ENCODE measurements at regions not wholly inside any gene's neighbourhood (a gene's known extent, or its start where the extent isn't known, plus 50 kb on each side); places are given as distances from the start of the nearest gene placed in this dataset.
"Not testable (repeated sequence)": the region's sequence is repeated elsewhere in the genome, so short reads cannot be mapped to it uniquely, and the experiment has no call there.

DNA sequence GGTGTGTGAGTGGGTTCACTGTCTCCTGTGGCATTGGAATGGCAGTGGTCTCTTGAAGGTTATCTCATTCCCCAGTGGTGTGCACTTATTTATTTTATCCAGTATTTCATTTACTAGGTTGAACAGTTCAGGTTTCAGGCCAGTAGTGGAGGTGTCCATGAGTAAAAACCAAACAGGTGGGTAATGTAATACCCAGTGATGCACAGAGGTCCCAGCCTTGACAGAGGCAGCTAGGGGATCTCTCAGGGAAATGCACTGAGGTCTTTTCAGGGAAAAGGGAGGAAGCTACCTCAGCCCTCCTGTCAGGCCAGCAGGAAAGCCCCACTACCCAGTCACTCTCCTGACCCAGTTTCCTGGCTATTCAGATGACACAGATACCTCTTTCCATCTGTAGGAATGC is 403.6 kb downstream of the UTRN start:
- Histone ChIP-seq H3K4me3 (no peak overlapping the region), H3K4me1 (peaks cover 0 to 7% (median 0%) of the 10 kb centered on the region in 4 donors), H3K27me3 (no peaks in the 10 kb centered on the region), H3K9me3 (peaks cover 0 to 22% (median 6%) of the 10 kb centered on the region in 3 donors), H3K27ac (no peak overlapping the region), H3K36me3 (peaks cover 7 to 20% (median 17%) of the 10 kb centered on the region in 3 donors)
- DNase-seq, result no peak
- TF ChIP-seq, protein P1, sequence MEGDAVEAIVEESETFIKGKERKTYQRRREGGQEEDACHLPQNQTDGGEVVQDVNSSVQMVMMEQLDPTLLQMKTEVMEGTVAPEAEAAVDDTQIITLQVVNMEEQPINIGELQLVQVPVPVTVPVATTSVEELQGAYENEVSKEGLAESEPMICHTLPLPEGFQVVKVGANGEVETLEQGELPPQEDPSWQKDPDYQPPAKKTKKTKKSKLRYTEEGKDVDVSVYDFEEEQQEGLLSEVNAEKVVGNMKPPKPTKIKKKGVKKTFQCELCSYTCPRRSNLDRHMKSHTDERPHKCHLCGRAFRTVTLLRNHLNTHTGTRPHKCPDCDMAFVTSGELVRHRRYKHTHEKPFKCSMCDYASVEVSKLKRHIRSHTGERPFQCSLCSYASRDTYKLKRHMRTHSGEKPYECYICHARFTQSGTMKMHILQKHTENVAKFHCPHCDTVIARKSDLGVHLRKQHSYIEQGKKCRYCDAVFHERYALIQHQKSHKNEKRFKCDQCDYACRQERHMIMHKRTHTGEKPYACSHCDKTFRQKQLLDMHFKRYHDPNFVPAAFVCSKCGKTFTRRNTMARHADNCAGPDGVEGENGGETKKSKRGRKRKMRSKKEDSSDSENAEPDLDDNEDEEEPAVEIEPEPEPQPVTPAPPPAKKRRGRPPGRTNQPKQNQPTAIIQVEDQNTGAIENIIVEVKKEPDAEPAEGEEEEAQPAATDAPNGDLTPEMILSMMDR (IDR thresholded peaks at IDR 0.05), result no peak
- intact Hi-C loops (cut with DNase I; ENCODE audit: low total_unique reads), result no loop called here

- intact Hi-C loops (cut with DNase I; ENCODE audit: low total_unique reads), result no loop called here
- H3K27ac ChIP-seq, result no peak overlapping the region
- H3K9me3 ChIP-seq, result peaks cover 0 to 22% (median 6%) of the 10 kb centered on the region in 3 donors
- no peaks in the 10 kb centered on the region for H3K27me3 ChIP-seq
- TF ChIP-seq, protein P1 (IDR thresholded peaks at IDR 0.05), result no peak
- no peak overlapping the region for H3K4me3 ChIP-seq
- no peak for DNase-seq
- H3K36me3 ChIP-seq, result peaks cover 7 to 20% (median 17%) of the 10 kb centered on the region in 3 donors
- no peaks in the 10 kb centered on the region for H3K4me1 ChIP-seq
These were observed 404.4 kb downstream of the UTRN start for GRCh38 chr6:144689503-144690040.

DNA sequence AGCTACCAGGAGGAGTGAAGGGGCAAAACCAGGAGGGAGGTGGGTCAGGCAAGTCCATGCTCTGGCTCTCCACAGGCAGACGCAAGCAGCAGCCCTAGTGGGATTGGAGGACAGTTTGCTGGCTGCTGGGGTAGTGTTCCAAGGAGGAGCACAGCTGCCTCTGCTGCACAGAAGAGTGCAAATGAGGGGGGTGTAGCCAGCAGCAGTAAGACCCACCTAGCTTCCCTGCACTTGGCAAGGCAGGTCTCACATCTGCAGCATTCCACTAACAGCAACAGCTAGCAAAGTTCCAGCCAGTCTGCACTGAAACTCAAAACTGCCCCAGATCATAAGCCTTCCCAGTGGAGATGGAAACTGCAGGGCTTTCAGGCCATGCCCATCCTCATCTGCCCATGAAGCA is 405.0 kb downstream of the UTRN start:
- no peak for DNase-seq
- Histone ChIP-seq H3K4me3 (no peak overlapping the region), H3K27me3 (no peaks in the 10 kb centered on the region), H3K36me3 (peaks cover 7 to 20% (median 17%) of the 10 kb centered on the region in 3 donors), H3K4me1 (no peaks in the 10 kb centered on the region), H3K9me3 (peaks cover 0 to 22% (median 6%) of the 10 kb centered on the region in 3 donors), H3K27ac (no peak overlapping the region)
- TF ChIP-seq, protein P1 (IDR thresholded peaks at IDR 0.05), result no peak
- intact Hi-C loops (cut with DNase I; ENCODE audit: low total_unique reads), result no loop called here

GRCh38 chr6:144690666-144691065 is 405.5 kb downstream of the UTRN start:
- Histone ChIP-seq H3K4me1 (no peaks in the 10 kb centered on the region), H3K9me3 (peaks cover 0 to 22% (median 6%) of the 10 kb centered on the region in 3 donors), H3K27me3 (no peaks in the 10 kb centered on the region), H3K36me3 (peaks cover 7 to 20% (median 17%) of the 10 kb centered on the region in 3 donors), H3K4me3 (no peak overlapping the region), H3K27ac (no peak overlapping the region)
- TF ChIP-seq, protein P1 (IDR thresholded peaks at IDR 0.05), result no peak
- DNase-seq, result no peak
- intact Hi-C loops (cut with DNase I; ENCODE audit: low total_unique reads), result no loop called here

- H3K27me3 ChIP-seq; intact Hi-C loops (cut with DNase I; ENCODE audit: low total_unique reads); DNase-seq; H3K4me3 ChIP-seq; H3K27ac ChIP-seq: not testable (repeated sequence)
- H3K36me3 ChIP-seq, result peaks cover 7 to 20% (median 16%) of the 10 kb centered on the region in 3 donors
- peaks cover 0 to 12% (median 4%) of the 10 kb centered on the region in 4 donors for H3K4me1 ChIP-seq
- peaks cover 0 to 12% (median 6%) of the 10 kb centered on the region in 3 donors for H3K9me3 ChIP-seq
These were observed 406.9 kb downstream of the UTRN start for GRCh38 chr6:144692050-144692449.

DNA sequence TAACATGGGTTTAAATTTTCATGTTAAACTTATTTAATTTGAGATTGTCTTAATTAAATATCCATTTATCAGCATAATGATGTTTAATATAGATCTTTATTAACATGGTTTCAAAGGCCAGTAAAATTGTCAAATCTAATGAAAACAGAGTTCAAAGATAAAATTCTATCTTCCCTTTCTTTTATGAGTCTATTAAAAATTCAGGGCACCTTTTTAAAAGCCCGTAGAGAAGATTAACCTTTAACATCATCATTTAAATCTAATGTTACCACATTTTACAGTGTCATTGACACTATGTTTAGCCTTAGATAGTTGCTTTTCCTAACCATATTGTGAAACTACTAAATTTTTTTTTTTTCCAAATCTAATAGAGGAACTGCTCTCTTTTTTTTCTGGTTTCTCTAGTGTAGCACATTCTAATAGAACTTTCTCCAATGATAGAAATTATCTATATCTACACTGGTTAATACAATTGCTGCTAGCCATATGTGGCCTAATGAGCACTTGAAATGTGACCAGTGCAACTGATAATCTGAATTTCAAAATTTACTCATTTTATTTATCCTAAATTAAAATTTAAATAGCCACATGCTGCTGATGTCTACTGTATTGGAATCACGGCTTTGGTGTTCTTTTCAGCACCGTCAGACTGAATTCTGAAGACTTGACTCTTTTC is 410.9 kb downstream of the UTRN start:
- Histone ChIP-seq H3K27ac (no peak overlapping the region), H3K27me3 (no peaks in the 10 kb centered on the region), H3K4me1 (peaks cover 0 to 15% (median 4%) of the 10 kb centered on the region in 4 donors), H3K9me3 (peaks cover 0 to 4% (median 0%) of the 10 kb centered on the region in 3 donors), H3K4me3 (no peak overlapping the region), H3K36me3 (peaks cover 10 to 12% (median 12%) of the 10 kb centered on the region in 3 donors)
- intact Hi-C loops (cut with DNase I; ENCODE audit: low total_unique reads), result no loop called here
- DNase-seq, result no peak
- TF ChIP-seq, protein P1 (IDR thresholded peaks at IDR 0.05), result no peak

All from tibial artery (tissue), 4 donors.